ENCODE measurements at regions not wholly inside any gene's neighbourhood (a gene's known extent, or its start where the extent isn't known, plus 50 kb on each side); places are given as distances from the start of the nearest gene placed in this dataset.

DNA sequence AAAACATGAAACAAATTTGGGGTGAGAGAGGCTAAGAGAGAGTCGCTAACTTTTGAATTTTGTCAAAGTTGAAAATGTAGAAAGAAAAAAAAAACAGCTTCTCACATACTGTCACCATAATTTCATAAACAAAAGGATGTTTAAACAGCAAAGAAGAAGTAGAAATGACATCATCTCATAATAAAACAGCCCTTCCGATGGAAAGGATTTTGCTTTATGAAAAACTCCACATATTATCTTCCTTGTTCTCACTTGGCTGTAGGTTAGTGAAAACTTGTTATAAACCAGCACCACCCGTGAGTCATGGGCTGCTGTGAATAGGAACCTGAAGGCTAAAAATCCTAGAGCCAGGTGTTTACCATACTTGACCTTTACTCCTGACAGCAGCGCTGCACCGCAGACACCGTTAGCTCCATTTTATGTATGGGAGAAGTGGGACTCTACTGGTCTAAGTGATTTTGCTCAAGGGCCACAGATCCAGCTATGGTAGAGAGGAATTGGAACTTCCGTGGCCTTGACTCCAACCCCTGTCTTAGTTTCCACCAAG lies 63.0 kb upstream of the VRK1 start:
- H2AFZ ChIP-seq: 0 out of 2 replicates have a peak overlapping the region, but pooled peaks have one; percentile 28
- no peak for ATAC-seq
- TF ChIP-seq EZH2 (IDR thresholded peaks at IDR 0.05; ENCODE audit: low read depth, unreplicated experiment): no peak
- TF ChIP-seq ZNF114 (CRISPR knock-in tag; IDR thresholded peaks at IDR 0.05): no peak
- TF ChIP-seq, protein P1, sequence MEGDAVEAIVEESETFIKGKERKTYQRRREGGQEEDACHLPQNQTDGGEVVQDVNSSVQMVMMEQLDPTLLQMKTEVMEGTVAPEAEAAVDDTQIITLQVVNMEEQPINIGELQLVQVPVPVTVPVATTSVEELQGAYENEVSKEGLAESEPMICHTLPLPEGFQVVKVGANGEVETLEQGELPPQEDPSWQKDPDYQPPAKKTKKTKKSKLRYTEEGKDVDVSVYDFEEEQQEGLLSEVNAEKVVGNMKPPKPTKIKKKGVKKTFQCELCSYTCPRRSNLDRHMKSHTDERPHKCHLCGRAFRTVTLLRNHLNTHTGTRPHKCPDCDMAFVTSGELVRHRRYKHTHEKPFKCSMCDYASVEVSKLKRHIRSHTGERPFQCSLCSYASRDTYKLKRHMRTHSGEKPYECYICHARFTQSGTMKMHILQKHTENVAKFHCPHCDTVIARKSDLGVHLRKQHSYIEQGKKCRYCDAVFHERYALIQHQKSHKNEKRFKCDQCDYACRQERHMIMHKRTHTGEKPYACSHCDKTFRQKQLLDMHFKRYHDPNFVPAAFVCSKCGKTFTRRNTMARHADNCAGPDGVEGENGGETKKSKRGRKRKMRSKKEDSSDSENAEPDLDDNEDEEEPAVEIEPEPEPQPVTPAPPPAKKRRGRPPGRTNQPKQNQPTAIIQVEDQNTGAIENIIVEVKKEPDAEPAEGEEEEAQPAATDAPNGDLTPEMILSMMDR (conservative IDR thresholded peaks at IDR 0.05; ENCODE audit: low read depth in 2 of 2): no peak
- TF ChIP-seq NANOG (IDR thresholded peaks at IDR 0.05; ENCODE audit: borderline replicate concordance): no peak
- no peak for TF ChIP-seq ZNF331 (CRISPR knock-in tag; IDR thresholded peaks at IDR 0.05; ENCODE audit: low read depth)
- TF ChIP-seq POLR2AphosphoS5 (IDR thresholded peaks at IDR 0.05; ENCODE audit: low read depth): no peak
- TF ChIP-seq STAT1 (IDR thresholded peaks at IDR 0.05; ENCODE audit: unreplicated experiment): no peak
- TF ChIP-seq EZH2phosphoT487 (IDR thresholded peaks at IDR 0.05; ENCODE audit: unreplicated experiment): no peak
- TF ChIP-seq, protein P2, sequence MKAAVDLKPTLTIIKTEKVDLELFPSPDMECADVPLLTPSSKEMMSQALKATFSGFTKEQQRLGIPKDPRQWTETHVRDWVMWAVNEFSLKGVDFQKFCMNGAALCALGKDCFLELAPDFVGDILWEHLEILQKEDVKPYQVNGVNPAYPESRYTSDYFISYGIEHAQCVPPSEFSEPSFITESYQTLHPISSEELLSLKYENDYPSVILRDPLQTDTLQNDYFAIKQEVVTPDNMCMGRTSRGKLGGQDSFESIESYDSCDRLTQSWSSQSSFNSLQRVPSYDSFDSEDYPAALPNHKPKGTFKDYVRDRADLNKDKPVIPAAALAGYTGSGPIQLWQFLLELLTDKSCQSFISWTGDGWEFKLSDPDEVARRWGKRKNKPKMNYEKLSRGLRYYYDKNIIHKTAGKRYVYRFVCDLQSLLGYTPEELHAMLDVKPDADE (IDR thresholded peaks at IDR 0.05): no peak
- TF ChIP-seq, protein P3, sequence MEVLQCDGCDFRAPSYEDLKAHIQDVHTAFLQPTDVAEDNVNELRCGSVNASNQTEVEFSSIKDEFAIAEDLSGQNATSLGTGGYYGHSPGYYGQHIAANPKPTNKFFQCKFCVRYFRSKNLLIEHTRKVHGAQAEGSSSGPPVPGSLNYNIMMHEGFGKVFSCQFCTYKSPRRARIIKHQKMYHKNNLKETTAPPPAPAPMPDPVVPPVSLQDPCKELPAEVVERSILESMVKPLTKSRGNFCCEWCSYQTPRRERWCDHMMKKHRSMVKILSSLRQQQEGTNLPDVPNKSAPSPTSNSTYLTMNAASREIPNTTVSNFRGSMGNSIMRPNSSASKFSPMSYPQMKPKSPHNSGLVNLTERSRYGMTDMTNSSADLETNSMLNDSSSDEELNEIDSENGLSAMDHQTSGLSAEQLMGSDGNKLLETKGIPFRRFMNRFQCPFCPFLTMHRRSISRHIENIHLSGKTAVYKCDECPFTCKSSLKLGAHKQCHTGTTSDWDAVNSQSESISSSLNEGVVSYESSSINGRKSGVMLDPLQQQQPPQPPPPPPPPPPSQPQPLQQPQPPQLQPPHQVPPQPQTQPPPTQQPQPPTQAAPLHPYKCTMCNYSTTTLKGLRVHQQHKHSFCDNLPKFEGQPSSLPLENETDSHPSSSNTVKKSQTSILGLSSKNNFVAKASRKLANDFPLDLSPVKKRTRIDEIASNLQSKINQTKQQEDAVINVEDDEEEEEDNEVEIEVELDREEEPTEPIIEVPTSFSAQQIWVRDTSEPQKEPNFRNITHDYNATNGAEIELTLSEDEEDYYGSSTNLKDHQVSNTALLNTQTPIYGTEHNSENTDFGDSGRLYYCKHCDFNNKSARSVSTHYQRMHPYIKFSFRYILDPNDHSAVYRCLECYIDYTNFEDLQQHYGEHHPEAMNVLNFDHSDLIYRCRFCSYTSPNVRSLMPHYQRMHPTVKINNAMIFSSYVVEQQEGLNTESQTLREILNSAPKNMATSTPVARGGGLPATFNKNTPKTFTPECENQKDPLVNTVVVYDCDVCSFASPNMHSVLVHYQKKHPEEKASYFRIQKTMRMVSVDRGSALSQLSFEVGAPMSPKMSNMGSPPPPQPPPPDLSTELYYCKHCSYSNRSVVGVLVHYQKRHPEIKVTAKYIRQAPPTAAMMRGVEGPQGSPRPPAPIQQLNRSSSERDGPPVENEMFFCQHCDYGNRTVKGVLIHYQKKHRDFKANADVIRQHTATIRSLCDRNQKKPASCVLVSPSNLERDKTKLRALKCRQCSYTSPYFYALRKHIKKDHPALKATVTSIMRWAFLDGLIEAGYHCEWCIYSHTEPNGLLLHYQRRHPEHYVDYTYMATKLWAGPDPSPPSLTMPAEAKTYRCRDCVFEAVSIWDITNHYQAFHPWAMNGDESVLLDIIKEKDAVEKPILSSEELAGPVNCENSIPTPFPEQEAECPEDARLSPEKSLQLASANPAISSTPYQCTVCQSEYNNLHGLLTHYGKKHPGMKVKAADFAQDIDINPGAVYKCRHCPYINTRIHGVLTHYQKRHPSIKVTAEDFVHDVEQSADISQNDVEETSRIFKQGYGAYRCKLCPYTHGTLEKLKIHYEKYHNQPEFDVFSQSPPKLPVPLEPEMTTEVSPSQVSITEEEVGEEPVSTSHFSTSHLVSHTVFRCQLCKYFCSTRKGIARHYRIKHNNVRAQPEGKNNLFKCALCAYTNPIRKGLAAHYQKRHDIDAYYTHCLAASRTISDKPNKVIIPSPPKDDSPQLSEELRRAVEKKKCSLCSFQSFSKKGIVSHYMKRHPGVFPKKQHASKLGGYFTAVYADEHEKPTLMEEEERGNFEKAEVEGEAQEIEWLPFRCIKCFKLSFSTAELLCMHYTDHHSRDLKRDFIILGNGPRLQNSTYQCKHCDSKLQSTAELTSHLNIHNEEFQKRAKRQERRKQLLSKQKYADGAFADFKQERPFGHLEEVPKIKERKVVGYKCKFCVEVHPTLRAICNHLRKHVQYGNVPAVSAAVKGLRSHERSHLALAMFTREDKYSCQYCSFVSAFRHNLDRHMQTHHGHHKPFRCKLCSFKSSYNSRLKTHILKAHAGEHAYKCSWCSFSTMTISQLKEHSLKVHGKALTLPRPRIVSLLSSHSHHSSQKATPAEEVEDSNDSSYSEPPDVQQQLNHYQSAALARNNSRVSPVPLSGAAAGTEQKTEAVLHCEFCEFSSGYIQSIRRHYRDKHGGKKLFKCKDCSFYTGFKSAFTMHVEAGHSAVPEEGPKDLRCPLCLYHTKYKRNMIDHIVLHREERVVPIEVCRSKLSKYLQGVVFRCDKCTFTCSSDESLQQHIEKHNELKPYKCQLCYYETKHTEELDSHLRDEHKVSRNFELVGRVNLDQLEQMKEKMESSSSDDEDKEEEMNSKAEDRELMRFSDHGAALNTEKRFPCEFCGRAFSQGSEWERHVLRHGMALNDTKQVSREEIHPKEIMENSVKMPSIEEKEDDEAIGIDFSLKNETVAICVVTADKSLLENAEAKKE (CRISPR knock-in tag; IDR thresholded peaks at IDR 0.05): no peak
- no peak for TF ChIP-seq JUNB (IDR thresholded peaks at IDR 0.05; ENCODE audit: unreplicated experiment)
- TF ChIP-seq, protein P4, sequence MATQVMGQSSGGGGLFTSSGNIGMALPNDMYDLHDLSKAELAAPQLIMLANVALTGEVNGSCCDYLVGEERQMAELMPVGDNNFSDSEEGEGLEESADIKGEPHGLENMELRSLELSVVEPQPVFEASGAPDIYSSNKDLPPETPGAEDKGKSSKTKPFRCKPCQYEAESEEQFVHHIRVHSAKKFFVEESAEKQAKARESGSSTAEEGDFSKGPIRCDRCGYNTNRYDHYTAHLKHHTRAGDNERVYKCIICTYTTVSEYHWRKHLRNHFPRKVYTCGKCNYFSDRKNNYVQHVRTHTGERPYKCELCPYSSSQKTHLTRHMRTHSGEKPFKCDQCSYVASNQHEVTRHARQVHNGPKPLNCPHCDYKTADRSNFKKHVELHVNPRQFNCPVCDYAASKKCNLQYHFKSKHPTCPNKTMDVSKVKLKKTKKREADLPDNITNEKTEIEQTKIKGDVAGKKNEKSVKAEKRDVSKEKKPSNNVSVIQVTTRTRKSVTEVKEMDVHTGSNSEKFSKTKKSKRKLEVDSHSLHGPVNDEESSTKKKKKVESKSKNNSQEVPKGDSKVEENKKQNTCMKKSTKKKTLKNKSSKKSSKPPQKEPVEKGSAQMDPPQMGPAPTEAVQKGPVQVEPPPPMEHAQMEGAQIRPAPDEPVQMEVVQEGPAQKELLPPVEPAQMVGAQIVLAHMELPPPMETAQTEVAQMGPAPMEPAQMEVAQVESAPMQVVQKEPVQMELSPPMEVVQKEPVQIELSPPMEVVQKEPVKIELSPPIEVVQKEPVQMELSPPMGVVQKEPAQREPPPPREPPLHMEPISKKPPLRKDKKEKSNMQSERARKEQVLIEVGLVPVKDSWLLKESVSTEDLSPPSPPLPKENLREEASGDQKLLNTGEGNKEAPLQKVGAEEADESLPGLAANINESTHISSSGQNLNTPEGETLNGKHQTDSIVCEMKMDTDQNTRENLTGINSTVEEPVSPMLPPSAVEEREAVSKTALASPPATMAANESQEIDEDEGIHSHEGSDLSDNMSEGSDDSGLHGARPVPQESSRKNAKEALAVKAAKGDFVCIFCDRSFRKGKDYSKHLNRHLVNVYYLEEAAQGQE (IDR thresholded peaks at IDR 0.05; ENCODE audit: unreplicated experiment): no peak
- TF ChIP-seq CREB1 (CRISPR knock-in tag; IDR thresholded peaks at IDR 0.05; ENCODE audit: low read depth): no peak
- DNase-seq (ENCODE audit: low spot score): no peak
- Mint-ChIP-seq H3K36me3 (ENCODE audit: low read depth) (no peaks in the 10 kb centered on the region), H3K27ac (no peak overlapping the region), H3K4me1 (peaks cover 26% of the 10 kb centered on the region), H3K27me3 (ENCODE audit: insufficient read depth, low read depth, poor library complexity) (peaks cover 2% of the 10 kb centered on the region), H3K4me3 (no peak overlapping the region), H3K9me3 (no peaks in the 10 kb centered on the region)
- H4K20me1 ChIP-seq (replicated peaks; ENCODE audit: insufficient read depth): no peaks in the 10 kb centered on the region
- H3K27me3 ChIP-seq (ENCODE audit: insufficient read depth): no peaks in the 10 kb centered on the region
- H3K4me3 ChIP-seq: no peak overlapping the region
- no peaks in the 10 kb centered on the region for H3K79me2 ChIP-seq (replicated peaks; ENCODE audit: insufficient read depth)
- peaks cover 30% of the 10 kb centered on the region for H3K4me1 ChIP-seq (ENCODE audit: insufficient read depth)
- H3K4me2 ChIP-seq: no peak overlapping the region
- no peaks in the 10 kb centered on the region for H3K36me3 ChIP-seq (ENCODE audit: insufficient read depth)
- H3K27ac ChIP-seq (ENCODE audit: low read depth): no peak overlapping the region
- H3F3A ChIP-seq (replicated peaks; ENCODE audit: low read depth): no peaks in the 10 kb centered on the region
- H3K9me2 ChIP-seq (ENCODE audit: insufficient read depth): no peaks in the 10 kb centered on the region

All from GM23338 (cell line).